ENCODE measurements at regions not wholly inside any gene's neighbourhood (a gene's known extent, or its start where the extent isn't known, plus 50 kb on each side); places are given as distances from the start of the nearest gene placed in this dataset.
"Not testable (repeated sequence)": the region's sequence is repeated elsewhere in the genome, so short reads cannot be mapped to it uniquely, and the experiment has no call there.

DNA sequence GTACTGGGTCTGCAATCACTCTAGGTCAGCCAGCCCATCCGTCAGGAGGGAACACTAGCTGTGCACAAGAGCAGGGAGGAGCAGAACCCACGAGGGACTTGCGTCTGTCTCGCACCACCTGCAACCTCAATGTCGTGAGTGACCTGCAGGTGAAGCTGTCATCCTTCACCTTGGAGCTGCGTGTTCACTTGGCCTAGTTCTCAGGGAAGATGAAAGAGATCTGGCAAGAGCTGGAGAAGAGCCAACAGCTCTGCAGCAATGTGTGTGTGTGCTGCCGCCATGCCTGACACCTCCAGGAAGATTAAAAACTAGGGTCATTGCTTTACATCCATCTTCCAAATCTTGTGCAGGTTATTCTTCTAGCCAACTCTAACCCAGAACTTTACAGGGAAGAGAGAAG lies 117.6 kb upstream of the MRI1 start:
- no peak for DNase-seq

DNA sequence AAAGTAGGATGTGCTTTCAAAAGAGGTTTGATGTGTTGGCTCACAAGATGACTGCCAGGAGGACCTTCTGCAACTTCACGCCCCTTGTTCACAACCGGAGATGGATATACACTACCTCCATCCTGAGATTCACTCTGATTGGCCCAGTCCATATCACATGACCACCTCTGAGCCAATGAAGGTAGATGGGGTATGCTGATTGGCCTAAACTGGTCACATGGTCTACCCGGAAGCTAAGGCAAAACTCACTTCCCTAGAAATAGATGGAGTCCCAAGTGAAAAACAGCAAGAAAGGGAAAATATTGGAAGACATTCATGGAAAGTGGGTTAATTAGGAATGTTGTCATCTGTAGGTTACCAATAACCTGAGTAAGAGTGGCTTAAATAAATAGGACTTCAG lies 119.7 kb upstream of the MRI1 start:
- DNase-seq = no peak

DNA sequence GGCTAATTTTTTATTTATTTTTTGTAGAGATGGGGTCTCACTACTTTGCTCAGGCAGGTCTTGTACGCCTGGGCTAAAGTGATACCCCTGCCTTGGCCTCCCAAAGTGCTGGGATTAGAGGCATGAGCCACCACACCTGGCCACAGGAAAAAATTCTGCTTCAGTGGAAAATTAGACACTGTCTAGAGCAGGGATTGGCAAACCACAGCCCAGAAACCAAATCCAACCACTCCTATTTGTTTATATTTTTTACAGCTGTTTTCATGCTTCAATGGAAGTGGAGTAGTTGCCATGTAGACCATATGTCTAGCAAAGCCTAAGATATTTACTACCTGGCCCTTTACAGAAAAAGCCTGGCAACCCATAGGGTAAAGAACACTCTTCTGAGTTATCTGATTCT lies 123.7 kb upstream of the MRI1 start:
- no peak for DNase-seq

DNA sequence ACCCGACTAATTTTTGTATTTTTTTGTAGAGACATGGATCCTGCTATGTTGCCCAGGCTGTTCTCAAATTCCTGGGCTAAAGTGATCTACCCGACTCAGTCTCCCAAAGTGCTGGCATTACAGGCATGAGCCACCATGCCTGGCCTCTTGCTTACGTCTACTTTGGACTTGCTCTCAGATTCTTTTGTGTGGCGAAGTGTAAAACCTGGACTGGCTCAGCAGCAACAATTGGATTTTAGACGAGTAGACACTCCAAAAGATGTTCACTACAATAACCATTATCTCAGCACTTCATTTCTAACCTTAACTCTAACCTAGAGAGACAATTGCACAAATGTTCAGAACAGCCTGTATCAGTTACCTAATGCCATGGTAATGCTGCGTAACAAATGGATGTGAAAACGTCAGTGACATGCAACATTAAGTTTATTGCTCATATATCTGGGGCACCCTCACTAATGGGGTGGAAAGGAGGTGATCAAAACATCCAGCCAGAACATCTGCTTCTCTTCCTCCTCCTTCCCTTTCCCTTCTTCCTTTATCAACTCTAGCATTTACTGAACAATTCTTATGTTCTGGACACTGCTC lies 124.9 kb upstream of the MRI1 start:
- no peak for DNase-seq

DNA sequence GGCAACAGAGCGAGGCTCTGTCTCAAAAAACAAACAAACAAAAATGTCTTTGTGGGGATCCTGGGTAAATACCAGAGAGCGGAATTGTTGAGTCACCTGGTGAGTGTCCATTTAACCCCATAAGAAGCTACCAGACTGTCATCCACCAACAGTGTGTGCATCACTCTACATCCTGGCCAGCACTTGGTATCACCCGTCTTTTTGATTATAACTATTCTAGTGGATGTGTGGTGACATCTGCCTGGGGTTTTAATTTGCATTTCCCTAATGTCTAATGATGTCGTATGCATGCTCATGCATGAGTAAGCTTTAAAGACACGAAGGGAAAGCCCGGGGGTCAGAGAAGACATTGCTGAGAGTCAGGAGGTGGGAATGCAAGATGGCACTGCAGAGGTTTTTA lies 126.7 kb upstream of the MRI1 start:
- DNase-seq = no peak

DNA sequence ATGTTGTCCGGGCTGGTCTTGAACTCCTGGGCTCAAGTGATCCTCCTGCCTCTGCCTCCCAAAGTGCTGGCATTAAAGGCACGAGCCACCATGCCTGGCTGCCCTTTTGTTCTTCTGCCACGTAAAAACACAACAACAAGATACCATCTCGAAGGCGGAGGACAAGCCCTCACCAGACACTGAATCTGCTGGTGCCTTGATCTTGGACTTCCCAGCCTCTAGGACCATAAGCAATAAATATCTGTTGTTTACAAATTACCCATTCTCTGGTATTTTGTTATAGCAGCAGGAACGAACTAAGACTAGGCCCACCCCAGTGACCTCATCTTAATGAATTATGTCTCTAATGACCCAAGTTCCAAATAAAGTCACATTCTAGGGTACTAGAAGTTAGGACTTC lies 128.4 kb upstream of the CACNA1A start:
- DNase-seq = no peak

DNA sequence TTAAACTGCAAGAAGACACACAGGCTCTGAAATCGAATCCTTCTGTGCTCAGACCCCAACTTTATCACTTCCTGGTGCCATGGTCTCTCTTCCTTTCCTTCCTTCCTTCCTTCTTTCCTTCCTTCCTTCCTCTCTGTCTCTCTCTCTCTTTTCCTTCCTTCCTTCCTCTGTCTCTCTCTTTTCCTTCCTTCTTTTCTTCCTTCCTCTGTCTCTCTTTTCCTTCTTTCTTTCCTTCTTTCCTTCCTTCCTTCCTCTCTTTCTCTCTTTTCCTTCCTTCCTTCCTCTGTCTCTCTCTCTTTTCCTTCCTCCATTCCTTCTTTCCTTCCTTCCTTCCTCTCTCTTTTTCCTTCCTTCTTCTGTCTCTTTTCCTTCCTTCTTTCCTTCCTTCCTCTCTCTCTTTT lies 127.2 kb upstream of the CACNA1A start:
- DNase-seq = no peak

DNA sequence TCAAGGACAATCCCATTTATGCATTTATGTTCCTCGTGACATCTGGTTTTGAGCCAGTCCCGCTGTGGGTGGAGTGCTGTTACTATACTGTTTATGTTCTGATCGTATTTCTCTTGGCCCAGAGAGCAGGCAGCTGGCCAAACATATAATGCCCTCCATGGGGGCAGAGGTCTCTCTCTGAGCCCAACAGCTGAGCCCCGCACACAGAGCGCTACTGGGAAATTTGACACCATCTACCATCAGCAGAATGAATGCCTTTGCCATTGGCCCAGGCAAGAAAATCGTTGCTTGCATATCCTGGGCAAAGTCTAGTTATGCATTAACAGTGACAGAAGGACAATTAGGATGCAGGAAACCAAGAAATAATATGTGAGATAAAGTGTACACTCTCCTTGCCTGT lies 126.8 kb upstream of the CACNA1A start:
- peak; percentile 86 for DNase-seq

DNA sequence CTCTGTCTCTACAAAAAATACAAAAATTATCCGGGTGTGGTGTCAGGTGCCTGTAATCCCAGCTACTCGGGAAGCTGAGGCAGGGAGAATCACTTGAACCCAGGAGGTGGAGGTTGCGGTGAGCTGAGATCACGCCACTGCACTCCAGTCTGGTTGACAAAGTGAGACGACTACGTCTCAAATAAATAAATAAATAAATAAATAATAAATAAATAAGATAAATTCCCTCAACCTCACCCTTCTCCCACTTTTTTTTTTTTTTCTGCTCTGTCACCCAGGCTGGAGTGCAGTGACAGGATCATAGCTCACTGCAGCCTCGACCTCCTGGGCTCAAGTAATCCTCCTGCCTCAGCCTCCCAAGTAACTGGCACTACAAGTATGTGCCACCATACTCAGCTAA lies 125.9 kb upstream of the CACNA1A start:
- not testable (repeated sequence) for DNase-seq

DNA sequence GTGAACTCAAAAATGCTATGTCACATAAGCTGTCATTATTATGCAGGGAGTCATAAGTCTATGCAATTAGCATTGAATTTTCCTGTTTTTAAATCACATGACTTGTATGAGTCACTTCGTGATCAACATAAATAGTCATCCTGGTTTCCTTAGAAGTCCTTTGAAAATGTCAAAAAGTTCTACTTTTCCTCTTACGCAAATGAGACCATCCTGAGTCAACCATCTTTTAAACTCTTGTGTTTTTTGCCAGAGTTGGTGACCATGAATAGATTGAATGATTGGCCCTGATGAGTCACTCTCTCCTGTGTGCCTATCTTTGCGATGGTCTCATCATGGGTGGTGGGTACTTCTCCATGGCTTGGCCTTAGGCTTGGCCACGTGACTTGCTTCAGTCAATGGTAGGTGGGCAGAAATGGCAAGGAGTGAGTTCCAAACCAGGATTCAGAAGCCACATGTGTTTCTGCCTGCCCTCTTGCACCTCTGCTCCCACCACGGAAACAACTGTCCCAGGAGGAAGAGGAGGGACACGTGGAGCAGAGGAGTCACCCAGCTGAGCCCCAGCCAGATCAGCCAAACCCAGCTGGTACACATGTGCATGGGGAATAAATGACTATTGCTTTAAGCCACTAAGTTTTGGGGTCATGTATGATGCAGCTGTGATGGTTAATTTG lies 123.5 kb upstream of the CACNA1A start:
- DNase-seq = no peak

DNA sequence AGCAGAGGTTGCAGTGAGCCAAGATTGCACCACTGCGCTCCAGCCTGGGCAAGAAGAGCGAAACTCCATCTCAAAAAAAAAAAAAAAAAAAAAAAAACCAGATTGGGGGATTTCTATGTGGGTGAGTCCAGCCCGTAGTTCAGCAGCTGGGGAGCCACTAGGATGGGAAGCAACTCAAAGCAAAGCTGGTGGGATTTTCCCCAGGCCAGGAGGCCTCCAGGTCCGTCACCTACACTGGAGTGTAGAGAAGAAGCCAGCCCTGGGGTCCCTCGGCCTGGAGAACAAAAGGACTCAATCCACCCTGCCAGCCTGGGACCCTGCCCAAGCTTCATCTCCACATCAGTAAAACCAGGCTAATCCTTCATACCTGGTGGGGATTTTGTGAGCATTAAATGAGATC lies 121.3 kb upstream of the CACNA1A start:
- no peak for DNase-seq

DNA sequence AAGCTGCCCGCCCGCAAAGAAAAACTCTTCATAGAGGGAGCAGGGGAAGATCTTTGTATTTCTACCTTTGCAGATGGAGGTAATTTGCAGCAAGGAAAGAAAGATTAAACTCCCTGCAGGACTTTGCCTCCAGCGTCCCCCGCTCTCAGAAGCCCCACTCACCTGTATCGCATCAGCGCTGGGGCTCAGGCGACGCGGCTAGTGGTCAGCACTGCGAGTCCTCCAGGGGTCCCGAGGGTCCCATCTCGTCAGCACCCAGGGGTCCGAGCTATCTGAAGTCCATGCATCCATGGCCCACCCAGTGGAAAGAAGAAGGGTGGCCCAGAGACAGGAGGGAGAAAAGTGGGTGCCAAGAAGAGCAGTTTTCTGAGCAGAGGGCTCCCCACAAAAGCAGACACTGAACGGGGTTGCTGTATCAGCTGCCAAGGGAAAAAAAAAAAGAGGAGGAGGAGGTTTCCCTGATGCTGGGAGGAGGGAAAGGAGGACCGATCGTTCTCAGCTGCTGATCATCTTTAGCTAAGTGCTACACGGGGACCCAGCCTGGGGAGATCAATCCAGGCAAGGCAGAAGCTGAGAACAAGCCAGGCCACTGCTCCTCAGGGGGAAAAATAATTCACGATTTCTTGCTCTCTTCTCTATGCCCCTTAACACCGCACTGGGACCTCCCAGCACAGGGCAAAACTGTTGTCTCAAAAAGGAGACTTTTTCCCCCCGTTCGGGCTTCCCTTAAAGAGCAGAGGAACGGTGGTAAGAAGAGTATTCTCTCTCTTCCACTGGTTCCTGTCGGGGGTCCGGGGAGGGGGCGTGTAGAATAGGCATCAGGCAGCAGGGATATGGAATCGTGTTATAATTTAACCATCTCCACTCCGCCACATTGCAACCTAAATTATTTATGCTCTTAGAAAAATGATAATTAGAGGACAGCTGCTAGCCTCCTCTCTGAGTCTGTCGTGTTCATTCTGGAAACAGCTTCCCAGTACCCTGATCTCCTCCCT lies 117.7 kb upstream of the CACNA1A start:
- DNase-seq = no peak

DNA sequence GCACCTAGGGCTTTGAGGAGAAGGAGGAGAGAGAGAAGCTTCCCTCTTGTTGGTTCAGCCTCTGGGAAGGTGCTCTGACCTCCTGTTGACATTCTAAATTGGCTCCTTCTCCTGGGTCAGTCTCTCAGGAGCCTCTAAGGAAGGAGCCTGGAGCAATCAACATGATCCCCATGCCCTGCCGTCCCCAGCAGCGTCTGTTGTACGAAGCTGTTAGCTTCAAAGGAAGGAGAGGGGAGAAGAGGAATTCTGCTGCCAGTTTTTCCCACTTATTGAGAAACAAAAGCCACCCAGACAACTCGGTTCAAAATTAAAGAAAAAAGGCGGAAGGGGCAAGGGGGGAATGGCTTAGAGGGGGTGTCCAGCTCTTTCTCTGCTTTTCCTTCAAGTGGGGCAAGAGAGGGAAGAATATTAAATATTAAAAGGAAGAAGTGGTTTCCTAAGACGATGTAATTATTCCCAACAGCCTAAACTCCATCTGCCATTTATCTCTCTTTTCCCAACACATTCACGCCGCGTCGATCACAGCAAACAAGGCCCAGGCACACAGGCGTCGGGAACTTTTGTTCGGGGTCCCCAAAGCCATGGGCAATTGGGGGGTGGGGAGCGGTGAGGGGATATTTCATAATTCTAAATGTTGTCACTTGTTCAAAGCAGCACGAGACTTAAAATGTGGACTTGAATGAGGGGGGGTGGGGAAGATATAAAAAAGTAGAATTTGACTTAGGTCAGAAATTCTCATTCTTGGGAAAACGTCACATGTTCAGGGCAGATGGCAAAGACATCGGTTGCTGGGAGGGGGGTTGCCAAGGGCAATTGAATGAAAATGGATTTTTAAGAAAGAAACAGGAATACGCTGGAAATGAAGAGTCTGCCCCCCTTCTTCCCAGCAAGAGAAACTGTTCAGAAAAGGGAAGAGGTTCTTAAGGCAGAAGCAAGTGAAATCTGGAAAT lies 116.8 kb upstream of the CACNA1A start:
- DNase-seq = no peak

DNA sequence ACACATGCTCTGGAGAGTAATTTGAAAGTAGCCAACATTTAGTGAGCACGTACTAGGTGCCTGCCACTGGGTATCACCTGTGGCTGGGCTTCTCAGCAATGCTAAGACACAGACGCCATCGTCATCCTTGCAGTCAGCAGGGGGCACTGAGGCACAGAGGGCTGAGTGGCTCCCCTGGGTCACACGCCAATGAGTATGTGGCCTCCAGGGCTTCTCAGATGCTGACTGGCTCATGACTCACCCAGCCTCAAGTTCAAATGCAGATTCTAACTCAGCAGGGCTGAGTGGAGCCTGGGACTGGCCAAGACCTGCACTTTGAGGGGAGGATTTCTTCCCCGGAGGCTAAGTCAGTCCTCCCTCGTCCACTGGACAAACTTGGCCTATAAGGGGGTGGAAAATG lies 115.1 kb upstream of the CACNA1A start:
- no peak for DNase-seq

DNA sequence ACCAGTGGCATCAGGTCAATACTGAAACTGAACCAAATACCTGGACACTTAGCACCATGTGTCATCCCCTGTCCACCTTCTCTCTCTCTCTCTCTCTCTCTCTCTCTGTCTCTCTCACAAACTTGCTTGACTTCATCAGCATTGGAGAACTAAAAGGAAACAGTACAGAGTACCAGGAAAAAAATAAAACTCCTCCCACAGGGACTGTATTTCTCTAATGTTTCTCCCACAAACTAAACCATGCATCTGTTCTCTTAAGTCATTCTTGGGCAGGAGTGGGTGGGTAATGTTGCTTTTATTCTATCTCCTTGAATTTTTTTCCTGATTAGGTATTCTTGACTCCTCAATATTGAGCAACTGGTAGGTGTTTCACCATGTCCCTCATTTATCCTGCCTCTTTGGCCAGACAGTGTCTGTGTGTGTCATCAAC lies 112.9 kb upstream of the CACNA1A start:
- DNase-seq = no peak

DNA sequence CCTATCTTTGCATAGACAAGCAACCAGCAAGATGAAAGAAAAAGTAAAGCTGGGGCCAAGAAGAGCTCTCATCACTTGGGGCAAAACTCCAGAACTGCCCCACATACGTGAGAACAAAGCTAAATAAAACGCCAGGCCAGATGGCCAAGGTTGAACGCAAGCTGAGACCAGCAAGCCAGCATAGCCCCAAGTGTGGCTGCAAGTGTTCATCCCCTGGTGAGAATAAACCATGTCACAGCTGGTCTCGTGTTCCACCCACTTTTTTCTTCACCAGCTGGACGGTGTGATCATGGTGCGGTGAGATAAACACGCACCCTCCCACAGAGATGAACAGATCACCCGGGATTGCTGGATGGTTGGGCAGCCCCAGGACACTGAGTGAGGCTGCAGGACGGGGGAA lies 109.6 kb upstream of the CACNA1A start:
- DNase-seq = no peak

DNA sequence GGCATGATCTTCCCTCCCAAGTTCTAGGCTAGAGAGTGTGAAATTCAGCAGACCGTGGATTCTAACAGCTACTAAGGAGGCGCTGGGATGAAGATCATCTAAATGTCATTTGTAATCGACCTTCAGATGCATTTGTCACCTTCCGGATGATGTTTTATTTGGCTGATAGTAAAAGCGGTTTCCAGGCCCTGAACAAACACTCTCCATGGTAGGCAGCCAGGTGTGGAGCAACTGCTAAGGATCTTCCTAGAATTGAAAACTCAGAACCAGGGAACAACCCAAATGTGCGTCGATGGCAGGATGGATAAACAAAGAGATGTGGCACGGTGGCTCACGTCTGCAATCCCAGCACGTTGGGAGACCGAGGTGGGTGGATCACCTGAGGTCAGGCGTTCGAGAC lies 107.2 kb upstream of the CACNA1A start:
- DNase-seq = peak; percentile 60

DNA sequence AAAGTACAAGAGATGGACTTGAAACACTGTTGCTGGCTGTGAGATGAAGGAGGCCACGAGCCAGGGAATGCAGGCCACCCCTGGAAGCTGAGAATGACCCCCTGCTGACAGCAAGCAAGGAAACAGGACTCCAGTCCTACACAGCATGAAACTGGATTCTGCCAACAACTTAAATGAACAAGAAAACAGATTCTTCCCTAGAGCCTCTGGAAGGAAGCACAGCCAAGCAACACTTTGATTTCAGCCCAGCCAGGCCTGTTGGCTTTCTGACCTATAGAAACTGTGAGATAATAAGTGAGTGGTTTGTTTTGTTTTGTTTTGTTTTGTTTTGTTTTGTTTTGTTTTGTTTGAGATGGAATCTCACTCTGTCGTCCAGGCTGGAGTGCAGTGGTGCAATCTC lies 105.3 kb upstream of the CACNA1A start:
- no peak for DNase-seq

DNA sequence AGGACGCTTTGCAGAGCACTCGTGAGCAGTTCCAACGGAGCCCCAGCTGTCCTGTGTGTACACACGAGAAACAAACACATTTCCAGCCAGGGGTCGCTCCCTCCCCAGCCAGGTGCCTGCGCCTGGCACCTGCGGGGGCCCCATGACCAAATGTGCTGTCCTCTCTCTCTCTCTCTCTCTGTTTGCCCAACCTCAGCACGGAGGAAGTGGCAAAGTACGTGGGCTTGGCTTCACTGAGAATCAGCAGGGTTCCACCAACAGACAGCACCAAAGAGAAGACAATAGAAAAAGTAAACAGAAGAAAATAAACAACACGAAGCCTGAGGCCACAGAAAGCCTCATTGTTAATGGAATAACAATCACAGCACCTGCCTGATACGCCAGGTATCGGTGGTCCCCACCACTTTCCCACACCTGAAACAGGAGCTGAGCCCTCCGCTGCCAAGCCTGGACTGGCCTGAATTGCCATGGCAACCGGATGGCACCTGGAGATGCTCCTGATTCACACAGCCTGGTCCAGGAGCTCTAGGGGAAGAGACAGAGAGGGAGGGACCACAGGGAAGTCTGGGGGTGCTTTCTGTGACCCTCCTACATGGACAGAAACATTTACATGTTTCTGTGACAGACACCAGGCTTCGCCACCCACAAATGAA lies 103.9 kb upstream of the CACNA1A start:
- peak; percentile 46 for DNase-seq

DNA sequence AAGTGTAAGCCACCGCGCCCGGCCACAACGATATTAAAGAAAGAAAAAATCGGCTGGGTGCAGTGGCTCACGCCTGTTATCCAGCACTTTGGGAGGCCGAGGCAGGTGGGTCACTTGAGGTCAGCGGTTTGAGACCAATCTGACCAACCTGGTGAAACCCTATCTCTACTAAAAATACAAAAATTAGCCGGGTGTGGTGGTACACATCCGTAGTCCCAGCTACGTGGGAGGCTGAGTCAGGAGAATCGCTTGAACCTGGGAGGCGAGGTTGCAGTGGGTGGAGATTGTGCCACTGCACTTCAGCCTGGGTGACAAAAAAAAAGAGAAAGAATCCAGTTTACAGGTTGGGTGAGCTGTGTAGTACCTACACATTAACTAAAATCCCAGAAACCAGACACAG lies 99.9 kb upstream of the CACNA1A start:
- no peak for DNase-seq

DNA sequence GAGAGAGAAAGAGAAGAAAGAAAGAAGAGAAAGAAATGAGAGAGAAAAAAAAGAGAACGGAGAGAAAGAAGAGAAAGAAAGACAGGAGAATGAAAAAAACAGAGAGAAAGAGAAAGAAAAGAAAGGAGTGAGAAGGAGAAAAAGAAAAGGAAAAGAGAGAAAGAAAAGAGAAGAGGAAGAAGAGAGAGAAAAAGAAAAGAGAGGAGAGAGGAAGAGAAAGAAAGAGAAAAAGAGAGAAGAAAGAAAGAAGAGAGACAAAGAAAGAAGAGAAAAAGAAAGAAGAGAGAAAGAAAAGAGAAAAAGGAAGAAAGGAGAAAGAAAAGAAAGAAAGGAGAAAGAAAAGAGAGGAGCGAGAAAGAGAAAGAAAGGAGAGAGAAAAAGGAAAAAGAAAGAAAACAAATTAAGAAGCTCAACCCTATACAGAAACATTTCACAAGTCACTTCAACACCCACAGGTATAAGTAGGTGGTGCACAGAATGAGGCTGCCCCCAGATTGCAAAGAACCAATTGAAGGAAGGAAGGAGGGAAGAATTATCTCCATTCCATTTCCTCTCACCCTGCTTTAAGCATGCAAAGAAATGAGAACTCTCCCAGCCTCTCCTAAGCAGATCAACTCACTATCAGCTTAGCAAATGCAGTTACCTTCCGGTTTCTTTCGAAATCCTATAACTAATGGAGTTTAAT lies 98.8 kb upstream of the CACNA1A start:
- no peak for DNase-seq

DNA sequence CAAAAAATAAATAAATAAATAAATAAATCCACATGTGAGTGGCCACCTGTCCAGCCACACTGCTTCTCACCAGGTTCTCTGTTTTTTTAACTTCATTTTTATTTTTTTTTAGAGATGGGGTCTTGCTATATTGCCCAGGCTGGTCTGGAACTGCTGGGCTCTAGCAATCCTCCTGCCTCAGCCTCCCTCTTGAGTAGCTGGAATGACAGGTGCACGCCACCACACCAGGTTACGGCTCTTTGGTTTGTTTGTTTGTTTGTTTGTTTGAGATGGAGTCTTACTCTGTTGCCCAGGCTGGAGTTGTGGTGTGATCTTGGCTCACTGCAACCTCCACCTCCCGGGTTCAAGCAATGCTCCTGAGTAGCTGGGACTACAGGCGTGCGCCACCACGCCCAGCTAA lies 94.5 kb upstream of the CACNA1A start:
- DNase-seq = no peak

Measured in NCI-H187 treated with DMSO at 0.1 percent for 48 hours (cell line).